Astrocyte (in vitro differentiated cells and primary cell): ENCODE measurements at regions not wholly inside any gene's neighbourhood (a gene's known extent, or its start where the extent isn't known, plus 50 kb on each side); places are given as distances from the start of the nearest gene placed in this dataset.

ENCODE experiments used
- DNase-seq: peaks from one replicate; pipeline ENCODE4 v3.0.0-alpha.2; 2010; ENCODE audit warnings: low read depth
- FAIRE-seq: peaks from 2 replicates; lab custom pipeline; 2011; peaks lifted over from hg19 to GRCh38; lab: Jason Lieb, UNC
- H2AFZ ChIP-seq: 2 replicates; pipeline ENCODE4 v1.6.0; 2012; ENCODE audit warnings: low read depth, low read length, inconsistent platforms
- H3K27ac ChIP-seq: 2 replicates; pipeline ENCODE4 v1.5.1; 2011; ENCODE audit warnings: low read depth, low read length, inconsistent platforms
- H3K27me3 ChIP-seq: 2 replicates; pipeline ENCODE4 v1.6.0; 2011; ENCODE audit warnings: low read length, inconsistent platforms; ENCODE audit not compliant: insufficient read depth
- H3K36me3 ChIP-seq: 2 replicates; pipeline ENCODE4 v1.5.1; 2011; ENCODE audit warnings: low read length, inconsistent platforms; ENCODE audit not compliant: insufficient read depth
- H3K4me1 ChIP-seq: 2 replicates; pipeline ENCODE4 v1.5.1; 2011; ENCODE audit warnings: low read length, inconsistent platforms; ENCODE audit not compliant: insufficient read depth
- H3K4me2 ChIP-seq: 2 replicates; pipeline ENCODE4 v1.6.0; 2012; ENCODE audit warnings: low read length, inconsistent platforms
- H3K4me3 ChIP-seq: 2 replicates; pipeline ENCODE4 v1.5.1; 2011; ENCODE audit warnings: low read depth, mild to moderate bottlenecking, low read length, inconsistent platforms; ENCODE audit not compliant: insufficient read depth
- H3K79me2 ChIP-seq: 2 replicates; pipeline ENCODE4 v1.6.0; 2012; ENCODE audit warnings: mild to moderate bottlenecking, low read length, inconsistent platforms; ENCODE audit not compliant: insufficient read depth
- H3K9ac ChIP-seq: 2 replicates; pipeline ENCODE4 v1.6.0; 2012; ENCODE audit warnings: mild to moderate bottlenecking, low read length, inconsistent platforms
- H3K9me3 ChIP-seq: 2 replicates; pipeline ENCODE4 v1.5.1; 2012; ENCODE audit warnings: low read depth, mild to moderate bottlenecking, low read length, inconsistent platforms; ENCODE audit not compliant: insufficient read depth
- H4K20me1 ChIP-seq: 2 replicates; pipeline ENCODE4 v1.6.0; 2012; ENCODE audit warnings: low read length, inconsistent platforms; ENCODE audit not compliant: insufficient read depth
- H3K27ac Mint-ChIP-seq: one replicate; pipeline ENCODE4 v1.8.0; 2021; ENCODE audit warnings: mild to moderate bottlenecking, mixed read lengths; ENCODE audit not compliant: unreplicated experiment
- H3K27me3 Mint-ChIP-seq: one replicate; pipeline ENCODE4 v1.8.0; 2021; ENCODE audit warnings: low read depth, mixed read lengths; ENCODE audit not compliant: unreplicated experiment
- H3K36me3 Mint-ChIP-seq: one replicate; pipeline ENCODE4 v1.8.0; 2021; ENCODE audit warnings: low read depth, mixed read lengths; ENCODE audit not compliant: unreplicated experiment
- H3K4me1 Mint-ChIP-seq: one replicate; pipeline ENCODE4 v1.8.0; 2021; ENCODE audit warnings: low read depth, mixed read lengths; ENCODE audit not compliant: unreplicated experiment
- H3K4me3 Mint-ChIP-seq: one replicate; pipeline ENCODE4 v1.8.0; 2021; ENCODE audit warnings: mild to moderate bottlenecking, moderate library complexity, mixed read lengths; ENCODE audit not compliant: unreplicated experiment
- H3K9me3 Mint-ChIP-seq: one replicate; pipeline ENCODE4 v1.8.0; 2021; ENCODE audit warnings: mild to moderate bottlenecking, mixed read lengths; ENCODE audit not compliant: unreplicated experiment
- EZH2 ChIP-seq: IDR thresholded peaks from 2 replicates; pipeline ENCODE4 v1.6.1; 2012; ENCODE audit warnings: mild to moderate bottlenecking, low read length, inconsistent platforms; ENCODE audit not compliant: insufficient read depth
- TF ChIP-seq, protein P1 (sequence below): IDR thresholded peaks from 2 replicates; pipeline ENCODE4 v1.5.1; 2011; ENCODE audit warnings: low read depth, mild to moderate bottlenecking, inconsistent platforms, low read length, moderate library complexity; ENCODE audit not compliant: insufficient read depth

DNA sequence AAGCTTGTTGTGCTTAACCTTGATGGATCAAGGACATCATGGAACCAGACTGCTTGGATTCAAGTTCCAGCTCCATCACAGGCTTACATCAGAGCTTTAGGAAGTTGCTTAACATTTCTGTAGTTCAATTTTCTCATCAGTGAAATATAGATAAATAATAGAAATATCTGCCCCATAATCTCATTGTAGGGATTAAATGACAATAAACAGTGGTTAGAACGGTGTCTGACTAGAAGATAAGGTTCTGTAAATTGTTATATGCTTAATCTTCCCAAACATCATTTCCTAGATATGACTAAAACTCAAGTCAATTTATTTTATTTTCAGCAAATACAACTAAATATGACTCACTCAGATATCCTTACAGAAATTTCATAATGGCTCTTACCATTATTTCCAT, 83.5 kb downstream of the SLITRK1 start:
- H3K9me3 ChIP-seq, result no peaks in the 10 kb centered on the region
- peak; percentile 46 for DNase-seq
- no peak for TF ChIP-seq EZH2
- TF ChIP-seq, protein P1, sequence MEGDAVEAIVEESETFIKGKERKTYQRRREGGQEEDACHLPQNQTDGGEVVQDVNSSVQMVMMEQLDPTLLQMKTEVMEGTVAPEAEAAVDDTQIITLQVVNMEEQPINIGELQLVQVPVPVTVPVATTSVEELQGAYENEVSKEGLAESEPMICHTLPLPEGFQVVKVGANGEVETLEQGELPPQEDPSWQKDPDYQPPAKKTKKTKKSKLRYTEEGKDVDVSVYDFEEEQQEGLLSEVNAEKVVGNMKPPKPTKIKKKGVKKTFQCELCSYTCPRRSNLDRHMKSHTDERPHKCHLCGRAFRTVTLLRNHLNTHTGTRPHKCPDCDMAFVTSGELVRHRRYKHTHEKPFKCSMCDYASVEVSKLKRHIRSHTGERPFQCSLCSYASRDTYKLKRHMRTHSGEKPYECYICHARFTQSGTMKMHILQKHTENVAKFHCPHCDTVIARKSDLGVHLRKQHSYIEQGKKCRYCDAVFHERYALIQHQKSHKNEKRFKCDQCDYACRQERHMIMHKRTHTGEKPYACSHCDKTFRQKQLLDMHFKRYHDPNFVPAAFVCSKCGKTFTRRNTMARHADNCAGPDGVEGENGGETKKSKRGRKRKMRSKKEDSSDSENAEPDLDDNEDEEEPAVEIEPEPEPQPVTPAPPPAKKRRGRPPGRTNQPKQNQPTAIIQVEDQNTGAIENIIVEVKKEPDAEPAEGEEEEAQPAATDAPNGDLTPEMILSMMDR, result no peak
- H3K4me1 ChIP-seq, result no peaks in the 10 kb centered on the region
- H3K4me3 ChIP-seq, result no peak overlapping the region
- no peaks in the 10 kb centered on the region for H3K36me3 Mint-ChIP-seq
- H4K20me1 ChIP-seq, result no peaks in the 10 kb centered on the region
- no peak overlapping the region for H3K4me2 ChIP-seq
- FAIRE-seq, result no peak
- H3K4me3 Mint-ChIP-seq, result no peak overlapping the region
- no peak overlapping the region for H3K27ac Mint-ChIP-seq
- peaks cover 6% of the 10 kb centered on the region for H3K9me3 Mint-ChIP-seq
- H2AFZ ChIP-seq, result no peak overlapping the region
- H3K27me3 Mint-ChIP-seq, result no peaks in the 10 kb centered on the region
- H3K27ac ChIP-seq, result no peak overlapping the region
- no peaks in the 10 kb centered on the region for H3K4me1 Mint-ChIP-seq
- H3K79me2 ChIP-seq, result no peaks in the 10 kb centered on the region
- H3K36me3 ChIP-seq, result no peaks in the 10 kb centered on the region
- no peak overlapping the region for H3K9ac ChIP-seq
- H3K27me3 ChIP-seq, result no peaks in the 10 kb centered on the region

DNA sequence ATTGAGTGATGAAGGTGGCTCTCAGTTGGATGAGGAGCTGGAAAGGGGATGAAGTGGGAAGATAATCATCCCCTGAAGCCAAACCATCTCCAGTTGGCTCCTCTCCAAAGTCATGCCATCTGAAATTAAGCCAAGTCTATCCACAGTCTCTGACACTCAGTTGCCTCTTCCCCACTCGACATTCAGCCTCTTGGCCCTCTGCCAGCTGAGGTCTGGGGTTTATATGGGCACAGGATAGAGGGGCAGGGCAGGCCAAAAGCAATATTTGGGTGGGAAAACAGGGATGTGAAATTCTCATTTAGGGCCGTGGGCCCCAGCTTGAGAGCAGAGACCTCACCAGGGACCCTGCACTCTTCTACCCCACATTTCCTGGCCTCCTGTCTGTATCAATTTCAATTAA, 85.9 kb downstream of the SLITRK1 start:
- no peaks in the 10 kb centered on the region for H3K4me1 ChIP-seq
- H3K27me3 ChIP-seq, result no peaks in the 10 kb centered on the region
- no peak for TF ChIP-seq EZH2
- TF ChIP-seq, protein P1, result no peak
- no peaks in the 10 kb centered on the region for H3K79me2 ChIP-seq
- H3K27ac Mint-ChIP-seq, result no peak overlapping the region
- no peaks in the 10 kb centered on the region for H3K36me3 ChIP-seq
- DNase-seq (no peak), FAIRE-seq (no peak)
- no peaks in the 10 kb centered on the region for H3K9me3 ChIP-seq
- H3K27ac ChIP-seq, result no peak overlapping the region
- H3K27me3 Mint-ChIP-seq, result no peaks in the 10 kb centered on the region
- no peak overlapping the region for H2AFZ ChIP-seq
- H4K20me1 ChIP-seq, result no peaks in the 10 kb centered on the region
- no peak overlapping the region for H3K4me3 ChIP-seq
- peaks cover 3% of the 10 kb centered on the region for H3K9me3 Mint-ChIP-seq
- H3K4me2 ChIP-seq, result no peak overlapping the region
- no peak overlapping the region for H3K9ac ChIP-seq
- H3K4me3 Mint-ChIP-seq, result no peak overlapping the region
- H3K36me3 Mint-ChIP-seq, result no peaks in the 10 kb centered on the region
- no peaks in the 10 kb centered on the region for H3K4me1 Mint-ChIP-seq

DNA sequence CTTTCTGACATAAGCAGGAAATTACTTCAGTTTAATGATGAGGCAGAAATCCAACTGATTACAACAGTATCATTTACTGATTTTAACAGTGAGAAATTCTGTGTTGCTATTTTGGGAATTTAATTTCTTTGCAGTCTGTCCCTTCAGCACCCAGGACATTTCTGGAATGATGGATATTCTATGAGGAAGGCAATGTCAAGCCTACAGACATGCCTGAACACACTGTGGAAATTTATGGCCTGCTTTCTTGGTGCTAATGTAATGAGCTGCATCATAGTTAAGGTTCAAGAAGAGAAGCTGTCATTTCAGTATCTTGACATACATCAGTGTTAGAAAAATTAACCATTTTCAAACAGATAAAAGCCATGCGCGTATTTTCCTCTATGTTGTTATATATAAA, 87.7 kb downstream of the SLITRK1 start:
- H3K4me3 Mint-ChIP-seq, result no peak overlapping the region
- no peaks in the 10 kb centered on the region for H4K20me1 ChIP-seq
- DNase-seq, result no peak

More for the DNA sequence above, 87.7 kb downstream of the SLITRK1 start:
- Histone ChIP-seq H3K27ac (no peak overlapping the region), H3K27me3 (no peaks in the 10 kb centered on the region), H3K4me3 (no peak overlapping the region), H3K9me3 (no peaks in the 10 kb centered on the region), H3K36me3 (no peaks in the 10 kb centered on the region), H2AFZ (no peak overlapping the region), H3K4me1 (no peaks in the 10 kb centered on the region), H3K79me2 (no peaks in the 10 kb centered on the region), H3K4me2 (no peak overlapping the region), H3K9ac (no peak overlapping the region)
- Mint-ChIP-seq H3K9me3 (peaks cover 3% of the 10 kb centered on the region), H3K36me3 (no peaks in the 10 kb centered on the region), H3K4me1 (no peaks in the 10 kb centered on the region), H3K27ac (no peak overlapping the region), H3K27me3 (no peaks in the 10 kb centered on the region)
- no peak for FAIRE-seq
- no peak for TF ChIP-seq EZH2
- TF ChIP-seq, protein P1, result no peak
